ENCODE measurements at regions not wholly inside any gene's neighbourhood (a gene's known extent, or its start where the extent isn't known, plus 50 kb on each side); places are given as distances from the start of the nearest gene placed in this dataset.
"Not testable (repeated sequence)": the region's sequence is repeated elsewhere in the genome, so short reads cannot be mapped to it uniquely, and the experiment has no call there.

- H3K27ac Mint-ChIP-seq = peak overlapping the region; percentile 50
Measured at GRCh38 chr2:173719471-173719870, 245.7 kb downstream of the SP3 start.

GRCh38 chr2:173720306-173720705 is 244.9 kb downstream of the SP3 start:
- no peaks in the 10 kb centered on the region for H3K27me3 Mint-ChIP-seq (ENCODE audit: insufficient read depth)
- DNase-seq = no peak
- Histone ChIP-seq H3K4me3 (ENCODE audit: low read length) (no peak overlapping the region), H3K27ac (ENCODE audit: low read depth, low read length) (no peak overlapping the region), H3K4me1 (ENCODE audit: control insufficient read depth, insufficient read depth, low read length) (peaks cover 7% of the 10 kb centered on the region), H3K36me3 (ENCODE audit: control insufficient read depth, insufficient read depth, low read length) (no peaks in the 10 kb centered on the region), H3K9me3 (ENCODE audit: control insufficient read depth, low read length) (no peaks in the 10 kb centered on the region), H3K9ac (ENCODE audit: extremely low read depth, low read length, poor library complexity, severe bottlenecking) (no peak overlapping the region), H3K27me3 (ENCODE audit: control insufficient read depth, insufficient read depth, low read length, poor library complexity, severe bottlenecking) (no peaks in the 10 kb centered on the region)
- TF ChIP-seq CTCF (conservative IDR thresholded peaks at IDR 0.05) = peak; percentile 18
- no peak overlapping the region for H3K27ac Mint-ChIP-seq
- H3K4me1 Mint-ChIP-seq = peaks cover 26% of the 10 kb centered on the region
- H3K4me3 Mint-ChIP-seq = no peak overlapping the region
- 67 to 82% methylated on average over 1 of the region's 1 CpG for WGBS, 2 experiments (ENCODE audit: insufficient coverage in 1 of 2, insufficient read length in 1 of 2)
- no peaks in the 10 kb centered on the region for H3K9me3 Mint-ChIP-seq
- no peaks in the 10 kb centered on the region for H3K36me3 Mint-ChIP-seq (ENCODE audit: low read depth)

More at GRCh38 chr2:173719471-173719870, 245.7 kb downstream of the SP3 start:
- Histone ChIP-seq H3K9me3 (ENCODE audit: control insufficient read depth, low read length) (no peaks in the 10 kb centered on the region), H3K4me3 (ENCODE audit: low read length) (no peak overlapping the region), H3K27me3 (ENCODE audit: control insufficient read depth, insufficient read depth, low read length, poor library complexity, severe bottlenecking) (no peaks in the 10 kb centered on the region), H3K27ac (ENCODE audit: low read depth, low read length) (no peak overlapping the region), H3K36me3 (ENCODE audit: control insufficient read depth, insufficient read depth, low read length) (no peaks in the 10 kb centered on the region), H3K9ac (ENCODE audit: extremely low read depth, low read length, poor library complexity, severe bottlenecking) (no peak overlapping the region), H3K4me1 (ENCODE audit: control insufficient read depth, insufficient read depth, low read length) (peaks cover 7% of the 10 kb centered on the region)
- 74 to 90% methylated on average over 2 to 3 of the region's 3 CpGs for WGBS, 2 experiments (ENCODE audit: insufficient coverage in 1 of 2, insufficient read length in 1 of 2)
- no peak overlapping the region for H3K4me3 Mint-ChIP-seq
- no peaks in the 10 kb centered on the region for H3K27me3 Mint-ChIP-seq (ENCODE audit: insufficient read depth)
- no peak for DNase-seq
- H3K4me1 Mint-ChIP-seq = peaks cover 26% of the 10 kb centered on the region
- H3K9me3 Mint-ChIP-seq = no peaks in the 10 kb centered on the region
- no peaks in the 10 kb centered on the region for H3K36me3 Mint-ChIP-seq (ENCODE audit: low read depth)
- no peak for TF ChIP-seq CTCF (conservative IDR thresholded peaks at IDR 0.05)

GRCh38 chr2:173734797-173735196 is 230.4 kb downstream of the SP3 start:
- Histone ChIP-seq H3K9me3 (ENCODE audit: control insufficient read depth, low read length) (no peaks in the 10 kb centered on the region), H3K27me3 (ENCODE audit: control insufficient read depth, insufficient read depth, low read length, poor library complexity, severe bottlenecking) (no peaks in the 10 kb centered on the region), H3K9ac (ENCODE audit: extremely low read depth, low read length, poor library complexity, severe bottlenecking) (no peak overlapping the region), H3K4me1 (ENCODE audit: control insufficient read depth, insufficient read depth, low read length) (no peaks in the 10 kb centered on the region), H3K36me3 (ENCODE audit: control insufficient read depth, insufficient read depth, low read length) (no peaks in the 10 kb centered on the region), H3K4me3 (ENCODE audit: low read length) (no peak overlapping the region), H3K27ac (ENCODE audit: low read depth, low read length) (no peak overlapping the region)
- Mint-ChIP-seq H3K4me3 (no peak overlapping the region), H3K27ac (no peak overlapping the region), H3K4me1 (peaks cover 5% of the 10 kb centered on the region), H3K27me3 (ENCODE audit: insufficient read depth) (no peaks in the 10 kb centered on the region), H3K9me3 (no peaks in the 10 kb centered on the region), H3K36me3 (ENCODE audit: low read depth) (no peaks in the 10 kb centered on the region)
- no peak for TF ChIP-seq CTCF (conservative IDR thresholded peaks at IDR 0.05)
- 98 to 100% methylated on average over 2 to 4 of the region's 4 CpGs for WGBS, 2 experiments (ENCODE audit: insufficient coverage in 1 of 2, insufficient read length in 1 of 2)
- DNase-seq = no peak

GRCh38 chr2:173737954-173738575 is 227.1 kb downstream of the SP3 start:
- not testable (repeated sequence) for H3K27me3 ChIP-seq (ENCODE audit: control insufficient read depth, insufficient read depth, low read length, poor library complexity, severe bottlenecking); H3K4me1 ChIP-seq (ENCODE audit: control insufficient read depth, insufficient read depth, low read length); H3K9me3 Mint-ChIP-seq; H3K9me3 ChIP-seq (ENCODE audit: control insufficient read depth, low read length); H3K4me3 Mint-ChIP-seq; H3K4me3 ChIP-seq (ENCODE audit: low read length); H3K36me3 ChIP-seq (ENCODE audit: control insufficient read depth, insufficient read depth, low read length); H3K9ac ChIP-seq (ENCODE audit: extremely low read depth, low read length, poor library complexity, severe bottlenecking); H3K4me1 Mint-ChIP-seq; H3K27me3 Mint-ChIP-seq (ENCODE audit: insufficient read depth); H3K36me3 Mint-ChIP-seq (ENCODE audit: low read depth); H3K27ac ChIP-seq (ENCODE audit: low read depth, low read length); DNase-seq; H3K27ac Mint-ChIP-seq
